ENCODE measurements at regions not wholly inside any gene's neighbourhood (a gene's known extent, or its start where the extent isn't known, plus 50 kb on each side); places are given as distances from the start of the nearest gene placed in this dataset.

GRCh38 chr1:38539931-38540330 lies 319.6 kb downstream of the RRAGC start:
- DNase-seq (ENCODE audit: low read depth) = no peak

GRCh38 chr1:38538834-38539233 lies 320.7 kb downstream of the RRAGC start:
- no peak for DNase-seq (ENCODE audit: low read depth)

GRCh38 chr1:38536089-38536488 lies 323.5 kb downstream of the RRAGC start:
- no peak for DNase-seq (ENCODE audit: low read depth)

- DNase-seq (ENCODE audit: low read depth) = no peak
These were observed 325.1 kb downstream of the RRAGC start for GRCh38 chr1:38534473-38534823.

GRCh38 chr1:38533772-38534472 lies 325.6 kb downstream of the RRAGC start:
- DNase-seq (ENCODE audit: low read depth) = no peak

GRCh38 chr1:38530957-38531356 lies 328.6 kb downstream of the RRAGC start:
- DNase-seq (ENCODE audit: low read depth) = no peak

- no peak for DNase-seq (ENCODE audit: low read depth)
These were observed 329.6 kb downstream of the RRAGC start for GRCh38 chr1:38529946-38530345.

GRCh38 chr1:38529391-38529790 lies 330.2 kb downstream of the RRAGC start:
- no peak for DNase-seq (ENCODE audit: low read depth)

GRCh38 chr1:38528623-38529022 lies 330.9 kb downstream of the RRAGC start:
- no peak for DNase-seq (ENCODE audit: low read depth)

- no peak for DNase-seq (ENCODE audit: low read depth)
These were observed 332.1 kb downstream of the RRAGC start for GRCh38 chr1:38527373-38527966.

GRCh38 chr1:38526046-38526445 lies 333.5 kb downstream of the RRAGC start:
- no peak for DNase-seq (ENCODE audit: low read depth)

- DNase-seq (ENCODE audit: low read depth) = no peak
These were observed 334.1 kb downstream of the RRAGC start for GRCh38 chr1:38525343-38526043.

- DNase-seq (ENCODE audit: low read depth) = no peak
These were observed 335.4 kb downstream of the RRAGC start for GRCh38 chr1:38524025-38524641.

GRCh38 chr1:38523568-38523939 lies 336.0 kb downstream of the RRAGC start:
- DNase-seq (ENCODE audit: low read depth) = no peak

- no peak for DNase-seq (ENCODE audit: low read depth)
These were observed 336.5 kb downstream of the RRAGC start for GRCh38 chr1:38522915-38523567.

- DNase-seq (ENCODE audit: low read depth) = no peak
These were observed 343.0 kb downstream of the RRAGC start for GRCh38 chr1:38516560-38516959.

- DNase-seq (ENCODE audit: low read depth) = no peak
These were observed 346.8 kb downstream of the RRAGC start for GRCh38 chr1:38512789-38513188.

- DNase-seq (ENCODE audit: low read depth) = no peak
These were observed 347.4 kb downstream of the RRAGC start for GRCh38 chr1:38512024-38512767.

- DNase-seq (ENCODE audit: low read depth) = no peak
These were observed 351.3 kb downstream of the RRAGC start for GRCh38 chr1:38508232-38508631.

- DNase-seq (ENCODE audit: low read depth) = no peak
These were observed 352.0 kb downstream of the RRAGC start for GRCh38 chr1:38507563-38507962.

GRCh38 chr1:38505944-38506343 lies 353.6 kb downstream of the RRAGC start:
- no peak for DNase-seq (ENCODE audit: low read depth)

- peak; percentile 1 for DNase-seq (ENCODE audit: low read depth)
These were observed 356.8 kb downstream of the RRAGC start for GRCh38 chr1:38502758-38503157.

All from EH (cell line).